HG02610 (cell line): ENCODE measurements at regions not wholly inside any gene's neighbourhood (a gene's known extent, or its start where the extent isn't known, plus 50 kb on each side); places are given as distances from the start of the nearest gene placed in this dataset.

Experiments used
- ATAC-seq: cut with Tn5 transposase; IDR thresholded peaks from one replicate; pipeline ENCODE4 v1.9.1; 2021; ENCODE audit warnings: mild to moderate bottlenecking, moderate library complexity; ENCODE audit not compliant: unreplicated experiment

DNA sequence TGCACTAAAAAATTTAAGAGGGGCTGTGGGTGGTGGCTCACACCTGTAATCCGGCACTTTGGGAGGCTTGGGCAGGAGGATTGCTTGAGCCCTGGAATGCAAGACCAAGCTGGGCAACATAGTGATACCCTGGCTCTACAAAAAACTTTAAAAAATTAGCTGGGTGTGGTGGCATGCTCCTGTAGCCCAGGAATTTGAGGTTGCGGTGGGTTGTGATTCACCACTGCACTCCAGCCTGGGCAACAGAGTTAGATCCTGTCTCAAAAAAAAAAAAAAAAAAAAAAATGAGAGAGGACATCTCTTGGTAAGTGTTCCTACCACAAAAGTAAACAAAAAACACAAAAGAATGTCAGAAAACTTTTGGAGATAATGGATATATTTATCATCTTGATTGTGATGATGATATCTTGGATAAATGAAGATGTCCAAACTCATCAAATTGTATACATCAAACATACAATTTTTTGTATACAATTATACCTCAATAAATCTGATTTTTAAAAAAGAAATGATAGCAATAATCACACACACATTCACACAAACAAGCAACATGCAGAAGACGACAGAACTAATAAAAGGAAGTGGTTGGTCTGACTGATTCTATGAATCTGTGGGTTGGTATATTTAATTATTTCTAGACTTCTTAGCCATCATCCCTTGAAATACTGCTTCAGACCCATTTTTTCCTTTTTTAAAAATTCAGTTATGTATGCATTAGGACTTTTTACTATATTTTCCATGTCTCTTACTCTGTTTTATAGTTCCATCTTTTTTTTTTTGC lies 465.9 kb downstream of the PLA2G4A start:
- ATAC-seq, result no peak

DNA sequence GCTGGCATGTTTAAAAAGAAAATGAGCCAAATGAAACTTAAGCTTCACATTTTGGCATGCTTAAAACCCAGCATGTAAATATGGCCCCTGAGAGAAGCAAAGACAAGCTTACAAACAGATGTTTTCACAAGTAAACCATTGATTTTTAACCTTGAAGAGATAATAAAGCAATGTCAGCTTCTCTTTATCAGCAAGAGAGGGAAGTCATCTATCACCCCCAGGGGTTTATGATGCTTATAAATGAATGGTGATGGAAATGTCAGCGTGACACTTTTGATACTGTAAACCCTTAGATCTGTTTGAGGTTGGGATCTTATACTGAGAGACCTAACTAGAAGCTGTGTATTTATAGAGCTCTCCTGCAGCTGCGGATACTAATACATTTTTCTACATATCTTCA lies 471.3 kb downstream of the PLA2G4A start:
- ATAC-seq, result no peak

- no peak for ATAC-seq
Observed at GRCh38 chr1:187306710-187307415, 478.1 kb downstream of the PLA2G4A start.

DNA sequence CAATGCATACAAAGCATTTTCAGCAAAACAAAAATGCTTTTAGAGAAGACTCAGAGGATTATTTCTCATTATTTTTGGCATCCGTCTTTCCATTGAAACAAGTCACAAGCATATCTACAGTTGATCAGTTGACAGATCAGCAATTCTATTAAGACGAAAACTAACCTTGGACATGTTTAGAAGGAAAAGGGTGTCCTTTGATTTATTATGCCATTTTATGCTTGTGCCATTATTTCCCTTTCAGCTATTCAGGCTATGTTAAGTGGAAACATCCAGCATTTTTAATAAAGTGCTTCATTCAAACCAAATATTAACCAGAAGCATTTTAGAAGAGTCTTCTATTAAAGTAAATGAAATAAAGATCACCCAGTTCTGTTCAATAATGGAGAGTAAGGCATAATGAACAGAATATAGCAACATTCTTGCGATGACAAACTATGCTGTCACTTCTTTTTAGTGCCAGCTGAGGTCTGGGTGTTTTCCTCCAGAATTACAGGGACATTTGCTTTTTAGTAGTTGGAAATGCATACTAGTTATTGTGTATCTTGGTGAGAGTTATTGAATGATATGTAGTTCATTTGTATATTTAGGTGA lies 481.4 kb downstream of the PLA2G4A start:
- no peak for ATAC-seq

DNA sequence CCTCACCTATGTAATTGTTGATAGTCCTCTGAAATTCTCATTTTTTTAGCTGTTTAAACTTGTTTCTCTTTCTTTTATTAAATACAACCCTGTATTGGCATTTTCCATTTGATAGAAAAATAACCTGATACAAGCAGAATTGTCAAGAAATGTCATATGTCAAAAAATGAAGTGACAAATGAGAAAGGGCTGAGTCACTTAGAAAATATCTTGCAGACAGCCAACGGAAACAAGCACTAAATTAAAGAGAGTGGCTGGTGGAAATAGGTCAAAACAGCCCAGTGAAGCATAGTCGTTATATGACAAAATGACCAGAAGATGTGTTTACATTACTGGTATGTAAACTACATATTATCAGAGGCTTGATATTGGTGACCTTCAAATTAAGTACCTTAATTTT lies 484.4 kb downstream of the PLA2G4A start:
- ATAC-seq, result no peak

DNA sequence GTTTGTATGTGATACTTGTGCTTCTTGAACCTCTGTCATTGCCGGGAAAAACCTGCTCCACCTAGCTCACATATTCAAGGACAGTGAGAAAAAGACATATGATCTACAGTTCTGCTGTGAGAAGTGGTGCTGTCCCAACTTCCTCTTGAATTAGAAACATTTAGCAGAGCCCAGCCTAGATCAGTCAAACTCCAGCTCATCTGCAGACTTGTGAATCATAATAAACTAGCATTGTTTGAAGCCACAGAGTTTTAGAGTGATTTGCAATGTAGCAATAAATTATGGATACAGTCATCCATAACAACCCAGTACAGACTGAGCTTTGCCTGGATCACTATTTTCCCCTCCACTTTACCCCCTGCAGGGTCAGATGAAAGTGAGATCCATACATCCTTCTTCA lies 497.8 kb downstream of the PLA2G4A start:
- ATAC-seq, result no peak

DNA sequence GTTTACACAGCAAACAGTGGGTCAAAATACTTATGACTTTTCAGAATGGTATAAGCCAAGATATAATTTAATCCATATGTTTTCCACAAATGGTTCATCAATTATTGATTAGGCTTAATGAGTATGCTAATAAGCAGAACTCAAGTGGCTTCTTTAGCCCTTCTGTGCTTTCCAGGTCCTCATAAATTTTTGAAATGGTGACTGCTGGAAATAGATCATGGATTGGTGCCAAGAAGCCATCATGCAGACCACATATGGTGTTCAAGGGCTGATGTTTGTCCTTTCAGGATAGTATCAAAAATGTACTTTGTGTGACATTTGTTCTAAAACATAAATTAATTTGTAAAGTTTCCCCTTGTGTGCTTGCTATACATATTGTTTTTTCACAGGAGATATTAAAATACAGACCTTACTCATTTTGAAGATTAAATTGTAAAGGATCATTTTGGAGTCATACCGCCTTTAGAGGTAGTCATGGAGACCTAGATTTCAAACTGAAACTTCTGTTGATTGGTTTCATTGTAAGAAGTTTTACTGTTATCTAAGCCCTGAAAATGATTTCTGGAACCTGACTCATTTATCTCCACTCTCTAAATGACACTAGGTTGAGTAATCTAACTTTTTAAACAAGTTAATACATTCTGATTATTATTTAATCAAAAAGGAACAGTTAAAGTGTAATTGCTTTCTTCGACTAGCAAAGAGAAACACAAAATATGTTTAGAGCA lies 507.9 kb downstream of the PLA2G4A start:
- peak; percentile 86 for ATAC-seq

GRCh38 chr1:187338762-187339412 lies 510.1 kb downstream of the PLA2G4A start:
- no peak for ATAC-seq

GRCh38 chr1:187342495-187342894 lies 513.7 kb downstream of the PLA2G4A start:
- no peak for ATAC-seq

DNA sequence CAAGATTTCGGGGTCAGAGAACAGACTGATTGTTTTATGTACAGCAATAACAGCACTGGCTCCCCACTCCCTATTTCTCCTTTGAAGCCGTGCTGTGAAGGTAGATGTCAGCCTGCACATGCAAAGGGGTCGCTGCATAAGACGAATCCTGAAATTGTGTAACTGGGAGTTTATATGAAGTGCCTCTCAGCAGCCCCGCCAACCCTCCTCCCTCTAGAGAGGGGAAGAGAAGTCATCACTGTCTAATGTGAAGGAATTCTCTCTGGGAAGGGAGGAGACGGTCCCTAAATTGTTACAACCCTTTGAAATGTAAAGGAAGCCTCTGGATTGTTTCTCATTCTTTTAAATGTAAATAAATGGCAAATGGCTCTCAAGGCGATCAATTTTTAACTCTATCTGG lies 545.3 kb downstream of the PLA2G4A start:
- no peak for ATAC-seq

GRCh38 chr1:187374742-187375141 lies 546.0 kb downstream of the PLA2G4A start:
- ATAC-seq, result no peak

DNA sequence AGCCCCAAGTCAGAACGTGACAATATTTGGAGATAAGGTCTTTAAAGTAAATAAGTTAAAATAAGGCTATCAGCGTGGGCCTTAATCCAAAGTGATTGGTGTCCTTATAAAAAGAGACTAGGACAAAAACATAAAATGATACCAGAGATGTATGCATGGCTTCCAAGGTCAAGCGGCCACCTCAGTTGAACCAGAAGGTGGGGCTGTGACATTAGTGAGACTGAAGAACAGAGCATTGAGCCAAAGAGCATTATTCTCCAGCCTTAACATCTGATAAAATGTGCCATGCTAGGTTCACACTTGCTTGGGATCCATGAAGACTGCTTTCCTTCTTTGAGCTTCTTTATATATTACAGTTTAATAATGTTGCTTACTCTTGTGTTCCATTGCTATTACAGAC lies 554.6 kb downstream of the PLA2G4A start:
- ATAC-seq, result no peak

GRCh38 chr1:187384504-187384903 lies 555.8 kb downstream of the PLA2G4A start:
- ATAC-seq, result peak; percentile 99

DNA sequence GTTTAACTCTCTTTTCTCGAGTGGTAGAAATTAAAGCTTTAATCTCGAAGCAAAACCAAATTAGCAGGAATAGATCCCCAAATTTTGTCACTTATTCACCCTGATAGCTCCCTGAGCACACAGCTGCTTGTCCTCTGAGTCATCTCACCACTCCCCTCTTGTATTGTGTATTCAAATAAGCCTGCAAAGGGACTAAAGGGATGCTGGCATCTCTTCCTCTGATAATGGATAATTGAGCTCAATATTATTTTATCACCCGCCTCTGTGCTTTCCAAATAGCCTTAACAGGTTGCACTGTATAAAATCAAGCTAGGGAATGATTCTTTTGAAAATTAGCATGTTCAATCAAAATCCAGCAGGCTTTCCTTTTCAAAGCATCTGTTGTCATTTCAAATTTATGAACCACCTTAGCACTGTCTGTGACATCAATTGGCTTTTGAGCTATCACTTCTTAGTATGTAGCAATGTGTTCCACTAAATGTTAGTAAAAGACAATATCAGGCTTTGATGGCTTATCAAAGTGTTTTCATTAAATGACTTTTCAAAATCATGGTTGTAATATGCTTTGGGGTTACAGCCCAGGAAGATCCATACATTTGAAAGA lies 561.6 kb downstream of the PLA2G4A start:
- ATAC-seq, result no peak

GRCh38 chr1:187396226-187396625 lies 567.5 kb downstream of the PLA2G4A start:
- ATAC-seq, result no peak

- no peak for ATAC-seq
Observed at GRCh38 chr1:187396929-187397796, 568.4 kb downstream of the PLA2G4A start.

DNA sequence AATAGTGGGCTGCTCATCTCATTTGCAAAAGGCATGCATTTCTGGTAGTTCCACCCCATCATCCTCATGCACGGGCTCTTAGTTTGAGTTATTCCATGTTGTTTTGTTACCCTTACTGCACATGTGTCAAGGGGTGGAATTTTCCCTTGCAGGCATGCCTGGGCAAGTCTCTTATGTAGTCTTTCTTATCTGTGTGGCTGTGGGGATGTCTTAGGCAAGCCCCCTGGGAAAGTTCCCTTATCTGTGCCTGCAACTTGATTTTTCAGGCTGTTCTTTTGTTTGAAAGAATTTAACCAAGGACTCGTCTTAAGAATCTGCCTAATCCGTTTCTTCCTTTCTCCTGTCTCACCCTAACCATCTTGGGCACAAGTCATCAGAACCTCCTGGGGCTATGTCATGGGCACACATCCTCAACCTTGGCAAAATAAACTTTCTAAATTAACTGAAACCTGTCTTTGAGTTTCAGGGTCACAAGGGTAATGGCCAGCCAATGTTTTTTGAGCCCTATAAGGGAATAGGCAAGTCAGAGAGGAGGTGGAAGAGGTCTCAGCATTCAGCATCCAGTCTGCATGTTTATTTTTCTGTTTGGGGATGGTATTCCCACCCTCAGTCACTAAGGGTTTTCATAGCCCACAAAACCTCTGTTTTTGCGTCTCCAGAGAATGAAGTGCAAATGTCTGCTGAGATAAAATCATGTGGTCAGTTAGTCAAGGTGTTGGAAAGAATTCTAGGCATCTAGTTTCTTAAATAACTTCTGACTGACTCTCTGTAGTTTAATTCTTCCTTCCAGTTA lies 579.7 kb downstream of the PLA2G4A start:
- ATAC-seq, result no peak

GRCh38 chr1:187409341-187409740 lies 580.6 kb downstream of the PLA2G4A start:
- no peak for ATAC-seq

DNA sequence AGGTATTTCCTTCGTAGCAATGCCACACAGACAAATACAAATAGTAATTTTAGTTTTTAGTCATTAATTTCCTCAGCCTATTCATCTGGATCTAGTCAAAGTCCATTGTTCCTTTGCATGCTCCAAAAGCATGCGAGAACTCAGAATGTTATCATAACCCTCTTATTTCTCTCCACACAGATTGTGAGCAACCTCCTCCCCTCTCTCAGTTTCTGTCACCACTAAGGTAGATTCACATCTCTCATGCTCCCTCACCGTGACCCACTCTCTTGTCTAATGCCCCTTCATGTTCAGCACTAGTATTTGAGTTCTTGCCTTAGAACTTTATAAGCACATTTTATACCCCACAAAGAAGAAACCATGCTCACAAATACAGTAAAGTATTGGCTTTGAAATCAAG lies 582.4 kb downstream of the PLA2G4A start:
- ATAC-seq, result peak; percentile 80
